ENCODE measurements at regions not wholly inside any gene's neighbourhood (a gene's known extent, or its start where the extent isn't known, plus 50 kb on each side); places are given as distances from the start of the nearest gene placed in this dataset.

- TF ChIP-seq CTCF (IDR thresholded peaks at IDR 0.05 in 8 of 11, conservative IDR thresholded peaks at IDR 0.05 in 3 of 11) (no peak), POLR2A (IDR thresholded peaks at IDR 0.05) (no peak)
These were observed 550.5 kb downstream of the NTRK3 start for GRCh38 chr15:87706001-87706400.
